HepG2 (cell line): ENCODE measurements at regions not wholly inside any gene's neighbourhood (a gene's known extent, or its start where the extent isn't known, plus 50 kb on each side); places are given as distances from the start of the nearest gene placed in this dataset.

Experiments
- ATAC-seq: fragments of 200-7000 bp; cut with Tn5 transposase; 3 replicates; pipeline ENCODE4 v1.9.1; 2020; ENCODE audit warnings: mild to moderate bottlenecking, moderate library complexity
- BruUV-seq: library from RNA; stranded (reverse); fragments of 400-500 nt; replicated peaks from 2 replicates; lab custom pipeline; 2021; lab: Mats Ljungman, UMichigan
- CTCF ChIA-PET: fragments of 300-600 bp; formaldehyde crosslinking; extraction: SDS; loops from one replicate; lab custom pipeline; 2021; ENCODE audit warnings: low total read pairs, inconsistent platforms, low intra/inter-chr PET ratio; lab: Yijun Ruan, JAX
- POLR2A ChIA-PET: fragments of 350-600 bp; sonication (Branson Sonifier 250); formaldehyde crosslinking; loops from one replicate; lab custom pipeline; 2020; ENCODE audit warnings: antibody characterized with exemption, inconsistent platforms; lab: Yijun Ruan, JAX
- DNase-seq: peaks from one replicate; pipeline ENCODE4 v3.0.0-alpha.2; 2015; ENCODE audit warnings: low spot score
- FAIRE-seq: peaks from 3 replicates; lab custom pipeline; 2011; peaks lifted over from hg19 to GRCh38; lab: Jason Lieb, UNC
- H2AFZ ChIP-seq: one replicate; pipeline ENCODE4 v1.6.1; 2011; ENCODE audit warnings: low read length, inconsistent platforms
- H3K27ac ChIP-seq: fragments of 300-600 bp; 3 replicates; pipeline ENCODE4 v1.8.0; 2011; ENCODE audit warnings: mixed run types, mild to moderate bottlenecking, mixed read lengths, low read length, inconsistent platforms; ENCODE audit not compliant: insufficient read depth; ENCODE audit errors: extremely low read length
- H3K27me3 ChIP-seq, 2 experiments: fragments of 200-600 bp in 1 of 2; 2 replicates in 1 of 2; 3 replicates in 1 of 2; pipeline versions ENCODE4 v1.6.0 to v1.8.0; 2011; ENCODE audit warnings: low read length in 2 of 2, mild to moderate bottlenecking in 2 of 2, moderate library complexity in 2 of 2, inconsistent platforms in 1 of 2; ENCODE audit not compliant: insufficient read depth in 2 of 2, control insufficient read depth in 1 of 2
- H3K36me3 ChIP-seq, 2 experiments: fragments of 200-600 bp in 1 of 2; replicated peaks in 1 of 2; 2 replicates in 1 of 2; 3 replicates in 1 of 2; pipeline versions ENCODE4 v1.5.1 to v1.8.0; 2011; ENCODE audit warnings: low read length in 2 of 2, inconsistent platforms in 1 of 2; ENCODE audit not compliant: insufficient read depth in 2 of 2, control insufficient read depth in 1 of 2
- H3K4me1 ChIP-seq: 2 replicates; pipeline ENCODE4 v1.5.1; 2012; ENCODE audit warnings: low read length, inconsistent platforms; ENCODE audit not compliant: insufficient read depth
- H3K4me2 ChIP-seq: 2 replicates; pipeline ENCODE4 v1.6.0; 2011; ENCODE audit warnings: low read depth, low read length, inconsistent platforms
- H3K4me3 ChIP-seq, 3 experiments: fragments of 200-600 bp in 1 of 3; sonication (generic), shearing (Covaris generic) in 1 of 3; replicated peaks in 1 of 3; 2 replicates each; pipeline ENCODE4 v1.5.1; 2011 to 2016; ENCODE audit warnings: low read length in 3 of 3, inconsistent platforms in 2 of 3, low read depth in 2 of 3, mild to moderate bottlenecking in 2 of 3, control low read depth in 1 of 3, mixed read lengths in 1 of 3; ENCODE audit not compliant: insufficient read depth in 1 of 3
- H3K79me2 ChIP-seq: one replicate; pipeline ENCODE4 v1.6.1; 2011; ENCODE audit warnings: low read length, inconsistent platforms; ENCODE audit not compliant: insufficient read depth
- H3K9ac ChIP-seq: 2 replicates; pipeline ENCODE4 v1.6.0; 2011; ENCODE audit warnings: mild to moderate bottlenecking, low read depth, low read length, inconsistent platforms; ENCODE audit not compliant: insufficient read depth
- H3K9me3 ChIP-seq: 2 replicates; pipeline ENCODE4 v1.5.1; 2012; ENCODE audit warnings: mild to moderate bottlenecking, low read length
- H4K20me1 ChIP-seq: 2 replicates; pipeline ENCODE4 v1.6.0; 2011; ENCODE audit warnings: inconsistent platforms, mild to moderate bottlenecking, low read length, moderate library complexity; ENCODE audit not compliant: insufficient read depth
- ATAD3A ChIP-seq: sonication (generic); formaldehyde crosslinking; IDR thresholded peaks from 2 replicates; pipeline ENCODE4 v1.4.0; 2020; ENCODE audit warnings: missing genetic modification reagents
- HCFC1 ChIP-seq: fragments of 150-350 bp; IDR thresholded peaks from 2 replicates; pipeline ENCODE4 v1.6.1; 2014; ENCODE audit warnings: low read depth, low read length
- HOXD1 ChIP-seq: sonication (generic); formaldehyde crosslinking; IDR thresholded peaks from 2 replicates; pipeline ENCODE4 v1.5.0; 2020; ENCODE audit warnings: missing genetic modification reagents
- IKZF4 ChIP-seq: sonication (generic); formaldehyde crosslinking; IDR thresholded peaks from 2 replicates; pipeline ENCODE4 v1.5.1; 2020; ENCODE audit warnings: borderline replicate concordance, mild to moderate bottlenecking, low read depth, missing genetic modification reagents; ENCODE audit errors: not compliant biosample characterization
- NAIF1 ChIP-seq: sonication (generic); formaldehyde crosslinking; IDR thresholded peaks from 2 replicates; pipeline ENCODE4 v1.5.0; 2020; ENCODE audit warnings: mild to moderate bottlenecking, missing genetic modification reagents, borderline replicate concordance
- PPARG ChIP-seq: conservative IDR thresholded peaks from 2 replicates; pipeline ENCODE4 v1.6.1; 2016; ENCODE audit warnings: missing biosample characterization, missing genetic modification reagents
- RFX1 ChIP-seq: fragments of 450-650 bp; IDR thresholded peaks from 2 replicates; pipeline ENCODE4 v1.6.1; 2017
- SIX4 ChIP-seq: sonication (generic); formaldehyde crosslinking; IDR thresholded peaks from 2 replicates; pipeline ENCODE4 v1.4.0; 2020; ENCODE audit warnings: missing genetic modification reagents
- TOE1 ChIP-seq: sonication (generic); formaldehyde crosslinking; IDR thresholded peaks from 2 replicates; pipeline ENCODE4 v1.4.0; 2020; ENCODE audit warnings: mild to moderate bottlenecking, missing genetic modification reagents
- ZMYM2 ChIP-seq: sonication (generic); formaldehyde crosslinking; IDR thresholded peaks from 2 replicates; pipeline ENCODE4 v1.8.0; 2022; ENCODE audit warnings: mild to moderate bottlenecking, missing genetic modification reagents
- ZNF629 ChIP-seq: sonication (generic); formaldehyde crosslinking; conservative IDR thresholded peaks from 2 replicates; pipeline ENCODE4 v1.5.0; 2020; ENCODE audit warnings: missing genetic modification reagents
- WGBS: methylation state at CpG from one replicate; pipeline ENCODE4 v1.1.6; 2017; ENCODE audit warnings: low lambda C conversion rate; 5-methylcytosine and 5-hydroxymethylcytosine counted together
- in situ Hi-C: cut with HindIII; loops from 2 replicates; pipeline ENCODE4 v1.10.0; 2017; ENCODE audit warnings: low pct_unique_long_range_greater_than_20kb; ENCODE audit not compliant: extremely low pct_ligation_motif_present
- intact Hi-C: fragments of 100-400 bp; cut with micrococcal nuclease; formaldehyde crosslinking; loops from one replicate; pipeline ENCODE4 v1.10.0; 2022; ENCODE audit not compliant: unreplicated experiment
- TF ChIP-seq, protein P1 (sequence below): sonication (generic); formaldehyde crosslinking; conservative IDR thresholded peaks from 2 replicates; pipeline ENCODE4 v1.4.0; 2020; ENCODE audit warnings: missing genetic modification reagents

DNA sequence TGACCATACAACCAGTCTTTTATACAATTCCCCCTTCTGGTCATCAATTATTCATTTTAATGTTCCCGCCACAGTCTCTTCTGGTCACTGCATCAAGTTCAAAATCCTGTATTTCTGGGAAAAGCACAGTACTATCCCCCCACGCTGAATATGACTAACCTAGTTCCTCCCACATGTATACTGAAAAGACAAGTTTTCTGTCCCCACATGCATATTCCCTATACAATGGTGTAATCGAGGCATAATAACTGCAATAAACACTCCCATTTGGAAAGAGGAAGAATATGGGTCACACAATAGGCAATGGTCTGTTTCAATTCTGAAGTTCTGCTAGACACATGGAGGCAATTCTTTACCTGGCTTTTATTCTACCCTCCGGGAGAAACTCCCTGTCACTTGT is 344.9 kb downstream of the EFNA5 start:
- Histone ChIP-seq H3K4me3 (no peak overlapping the region), H4K20me1 (no peaks in the 10 kb centered on the region), H3K27ac (no peak overlapping the region), H3K4me2 (no peak overlapping the region), H3K9me3 (no peaks in the 10 kb centered on the region), H3K36me3 (no peaks in the 10 kb centered on the region), H3K79me2 (no peaks in the 10 kb centered on the region), H2AFZ (no peak overlapping the region), H3K4me1 (no peaks in the 10 kb centered on the region), H3K27me3 (no peaks in the 10 kb centered on the region), H3K9ac (no peak overlapping the region)
- in situ Hi-C loops (no loop called here), intact Hi-C loops (no loop called here)
- BruUV-seq: no TSS peak
- WGBS: 2% methylated on average over 4 of the region's 4 CpGs
- DNase-seq (no peak), ATAC-seq (no peak), FAIRE-seq (no peak)
- ChIA-PET POLR2A (no interaction called here), CTCF (no interaction called here)
- TF ChIP-seq ATAD3A (CRISPR knock-in tag) (no peak), ZMYM2 (CRISPR knock-in tag) (no peak), IKZF4 (no peak), HOXD1 (no peak), HCFC1 (no peak), PPARG (no peak), SIX4 (CRISPR knock-in tag) (no peak), ZNF629 (CRISPR knock-in tag) (no peak), NAIF1 (CRISPR knock-in tag) (no peak), TOE1 (no peak), RFX1 (no peak)
- TF ChIP-seq, protein P1, sequence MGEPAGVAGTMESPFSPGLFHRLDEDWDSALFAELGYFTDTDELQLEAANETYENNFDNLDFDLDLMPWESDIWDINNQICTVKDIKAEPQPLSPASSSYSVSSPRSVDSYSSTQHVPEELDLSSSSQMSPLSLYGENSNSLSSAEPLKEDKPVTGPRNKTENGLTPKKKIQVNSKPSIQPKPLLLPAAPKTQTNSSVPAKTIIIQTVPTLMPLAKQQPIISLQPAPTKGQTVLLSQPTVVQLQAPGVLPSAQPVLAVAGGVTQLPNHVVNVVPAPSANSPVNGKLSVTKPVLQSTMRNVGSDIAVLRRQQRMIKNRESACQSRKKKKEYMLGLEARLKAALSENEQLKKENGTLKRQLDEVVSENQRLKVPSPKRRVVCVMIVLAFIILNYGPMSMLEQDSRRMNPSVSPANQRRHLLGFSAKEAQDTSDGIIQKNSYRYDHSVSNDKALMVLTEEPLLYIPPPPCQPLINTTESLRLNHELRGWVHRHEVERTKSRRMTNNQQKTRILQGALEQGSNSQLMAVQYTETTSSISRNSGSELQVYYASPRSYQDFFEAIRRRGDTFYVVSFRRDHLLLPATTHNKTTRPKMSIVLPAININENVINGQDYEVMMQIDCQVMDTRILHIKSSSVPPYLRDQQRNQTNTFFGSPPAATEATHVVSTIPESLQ: no peak
